Gastroesophageal sphincter (tissue), 4 donors: ENCODE measurements at regions not wholly inside any gene's neighbourhood (a gene's known extent, or its start where the extent isn't known, plus 50 kb on each side); places are given as distances from the start of the nearest gene placed in this dataset.

Experiments used
- ATAC-seq: fragments of 150-250 bp; one replicate; pipeline ENCODE4 v1.9.1; 2016; ENCODE audit warnings: mild to moderate bottlenecking, moderate library complexity
- H3K27ac ChIP-seq, 4 donors: fragments of 200-600 bp; sonication (generic) in 3 of 4; 1 replicate in 3 of 4; 2 replicates in 1 of 4; pipeline ENCODE4 v1.5.1; 2016 to 2019
- H3K27me3 ChIP-seq: fragments of 200-600 bp; sonication (generic); one replicate; pipeline ENCODE4 v1.5.1; 2019
- H3K36me3 ChIP-seq, 2 donors: fragments of 200-600 bp; sonication (generic); one replicate each; pipeline ENCODE4 v1.5.1; 2019; ENCODE audit warnings: control low read depth in 1 of 2
- H3K4me1 ChIP-seq, 3 donors: fragments of 200-600 bp; sonication (generic); 1 replicate in 2 of 3; 2 replicates in 1 of 3; pipeline ENCODE4 v1.5.1; 2016 to 2019; ENCODE audit warnings: control low read depth in 2 of 3
- H3K4me3 ChIP-seq, 2 donors: fragments of 200-600 bp; sonication (generic); one replicate each; pipeline ENCODE4 v1.5.1; 2019; ENCODE audit warnings: mild to moderate bottlenecking in 1 of 2, moderate library complexity in 1 of 2
- H3K9me3 ChIP-seq, 3 donors: fragments of 200-600 bp; sonication (generic); one replicate each; pipeline ENCODE4 v1.5.1; 2017 to 2019; ENCODE audit warnings: control low read depth in 2 of 3
- CTCF ChIP-seq, 4 experiments: fragments of 200-600 bp in 2 of 4; fragments of 450-650 bp in 2 of 4; sonication (generic) in 1 of 4; IDR thresholded peaks; one replicate each; pipeline ENCODE4 v1.5.1; 2017 to 2019; ENCODE audit warnings: antibody characterized with exemption in 4 of 4, mild to moderate bottlenecking in 2 of 4, moderate library complexity in 2 of 4
- EP300 ChIP-seq: sonication (generic); formaldehyde crosslinking; IDR thresholded peaks from one replicate; pipeline ENCODE4 v1.6.1; 2017; ENCODE audit warnings: antibody characterized with exemption, mild to moderate bottlenecking
- POLR2A ChIP-seq, 2 donors: fragments of 450-650 bp; IDR thresholded peaks; one replicate each; pipeline ENCODE4 v1.6.1; 2017; ENCODE audit warnings: antibody characterized with exemption in 2 of 2, mild to moderate bottlenecking in 2 of 2, moderate library complexity in 1 of 2
- POLR2AphosphoS5 ChIP-seq: sonication (generic); formaldehyde crosslinking; IDR thresholded peaks from one replicate; pipeline ENCODE4 v1.6.1; 2017; ENCODE audit warnings: antibody characterized with exemption
- WGBS, 2 donors: methylation state at CpG; one replicate each; pipeline ENCODE4 v1.1.5; 2018; ENCODE audit warnings: low coverage in 1 of 2; 5-methylcytosine and 5-hydroxymethylcytosine counted together

DNA sequence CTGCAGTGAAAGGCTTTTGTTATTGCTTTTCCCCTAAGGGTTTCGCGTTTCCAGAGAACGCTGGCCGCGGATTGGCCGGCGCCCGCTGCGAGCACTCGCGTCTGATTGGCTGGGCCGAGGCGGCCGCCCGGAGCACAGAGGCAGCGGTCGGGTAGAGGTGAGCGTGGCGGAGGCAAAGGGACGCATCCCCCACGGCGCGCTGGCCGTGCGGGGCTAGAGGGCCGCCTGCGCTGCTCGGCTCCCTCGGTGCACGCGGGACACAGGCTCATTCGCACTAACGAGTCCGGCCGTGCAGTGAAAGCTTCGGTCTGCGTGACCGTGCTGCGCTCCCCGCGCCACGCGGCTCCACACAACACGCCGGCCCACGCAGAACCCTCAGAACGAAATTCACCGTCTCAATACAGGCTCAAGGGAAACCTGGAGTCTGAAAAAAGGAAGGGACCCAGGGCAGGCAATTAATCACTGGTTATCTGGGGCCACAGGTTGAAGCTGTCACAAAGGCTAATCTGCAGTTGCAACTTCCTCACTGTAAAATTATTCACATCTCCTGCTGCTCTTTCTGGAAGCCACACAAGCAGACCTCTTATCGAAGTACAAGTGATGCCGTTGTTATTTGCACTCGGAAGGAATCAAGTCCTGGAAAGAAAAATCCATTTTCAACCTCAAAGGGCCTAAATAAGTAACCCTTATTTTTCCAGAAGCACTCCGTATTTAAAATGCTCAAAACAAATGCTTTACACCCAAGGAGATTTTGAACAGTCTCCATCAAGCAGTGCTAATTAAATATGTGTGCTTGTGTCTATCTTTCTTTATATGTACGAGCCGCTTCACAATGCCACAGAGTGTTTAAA is 94.6 kb downstream of the ZNF608 start:
- TF ChIP-seq POLR2AphosphoS5 (peak; percentile 51), POLR2A (IDR thresholded peaks at IDR 0.05) (peak; percentile 32 to 47), CTCF (IDR thresholded peaks at IDR 0.05) (no peak), EP300 (no peak)
- peak; percentile 91 for ATAC-seq
- Histone ChIP-seq H3K4me1 (peaks cover 13 to 95% (median 39%) of the 10 kb centered on the region in 3 donors), H3K9me3 (no peaks in the 10 kb centered on the region), H3K4me3 (peak overlapping the region; percentile 23 to 63), H3K27me3 (no peaks in the 10 kb centered on the region), H3K27ac (peak overlapping the region; percentile 36 to 87 (median 86)), H3K36me3 (peaks cover 0 to 19% of the 10 kb centered on the region in 2 donors)
- WGBS, 2 donors, result 8 to 13% methylated on average over 9 to 11 of the region's 54 CpGs

DNA sequence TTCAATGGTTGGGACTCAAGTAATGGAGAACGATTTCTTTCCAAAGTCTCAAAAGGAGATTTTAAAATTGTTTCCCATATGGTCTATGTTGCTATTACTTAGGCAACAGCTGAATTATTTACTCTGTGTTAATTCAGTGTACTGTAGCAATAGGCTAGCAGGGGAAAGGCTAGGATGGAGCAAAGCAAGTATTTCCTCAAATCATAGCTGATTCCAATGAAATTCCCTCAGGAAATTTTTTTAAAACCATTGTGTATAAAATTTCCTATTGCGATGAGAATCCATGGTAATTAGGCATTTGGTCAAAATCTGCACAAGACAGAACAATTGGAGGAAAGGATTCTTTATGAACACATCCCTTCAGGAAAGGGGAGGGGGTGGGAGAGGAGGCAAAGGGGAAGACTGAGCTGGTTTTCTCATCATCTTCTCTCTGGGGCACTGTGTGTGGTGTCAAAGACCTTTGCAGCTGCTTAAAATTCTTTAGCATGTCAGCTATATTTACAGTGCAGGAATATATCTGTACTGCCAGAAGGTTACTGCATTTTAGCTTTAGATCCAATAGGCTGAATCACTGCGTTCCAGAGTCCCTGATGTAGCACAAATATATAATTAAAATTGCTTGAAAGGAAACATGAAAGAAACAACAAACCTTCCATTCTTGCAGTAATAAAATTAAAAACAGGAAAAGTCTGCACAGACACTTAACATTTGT is 95.3 kb downstream of the ZNF608 start:
- Histone ChIP-seq H3K36me3 (peaks cover 0 to 22% of the 10 kb centered on the region in 2 donors), H3K27ac (peak overlapping the region in 3 of 4 donors; percentile 84 to 87 (median 87)), H3K27me3 (no peaks in the 10 kb centered on the region), H3K4me3 (peak overlapping the region; percentile 23 to 63), H3K9me3 (no peaks in the 10 kb centered on the region), H3K4me1 (peaks cover 12 to 87% (median 39%) of the 10 kb centered on the region in 3 donors)
- 7 to 11% methylated on average over 2 to 3 of the region's 3 CpGs for WGBS, 2 donors
- peak; percentile 8 for ATAC-seq
- TF ChIP-seq CTCF (IDR thresholded peaks at IDR 0.05) (no peak), POLR2AphosphoS5 (no peak), POLR2A (IDR thresholded peaks at IDR 0.05) (no peak), EP300 (no peak)

- Histone ChIP-seq H3K27me3 (no peaks in the 10 kb centered on the region), H3K4me3 (no peak overlapping the region), H3K36me3 (peaks cover 0 to 22% of the 10 kb centered on the region in 2 donors), H3K27ac (peak overlapping the region in 3 of 4 donors; percentile 84 to 87 (median 87)), H3K4me1 (peaks cover 6 to 77% (median 36%) of the 10 kb centered on the region in 3 donors), H3K9me3 (no peaks in the 10 kb centered on the region)
- ATAC-seq, result no peak
- WGBS, 2 donors, result 6 to 18% methylated on average over 4 of the region's 4 CpGs
- no peak for TF ChIP-seq CTCF (IDR thresholded peaks at IDR 0.05)
- TF ChIP-seq EP300, result no peak
- TF ChIP-seq POLR2A (IDR thresholded peaks at IDR 0.05), result no peak
- TF ChIP-seq POLR2AphosphoS5, result no peak
Measured at GRCh38 chr5:124650147-124650561, 96.3 kb downstream of the ZNF608 start.

GRCh38 chr5:124649491-124650146 is 96.8 kb downstream of the ZNF608 start:
- Histone ChIP-seq H3K4me1 (peaks cover 5 to 72% (median 35%) of the 10 kb centered on the region in 3 donors), H3K9me3 (no peaks in the 10 kb centered on the region), H3K4me3 (no peak overlapping the region), H3K27me3 (no peaks in the 10 kb centered on the region), H3K27ac (peak overlapping the region; percentile 14 to 87 (median 86)), H3K36me3 (peaks cover 0 to 22% of the 10 kb centered on the region in 2 donors)
- ATAC-seq, result peak; percentile 17
- no peak for TF ChIP-seq POLR2A (IDR thresholded peaks at IDR 0.05)
- no peak for TF ChIP-seq CTCF (IDR thresholded peaks at IDR 0.05)
- no peak for TF ChIP-seq POLR2AphosphoS5
- no peak for TF ChIP-seq EP300
- WGBS, 2 donors, result 5 to 22% methylated on average over 6 to 11 of the region's 11 CpGs
